A549 (cell line): ENCODE measurements at regions not wholly inside any gene's neighbourhood (a gene's known extent, or its start where the extent isn't known, plus 50 kb on each side); places are given as distances from the start of the nearest gene placed in this dataset.

Experiments
- ATAC-seq, 2 experiments: fragments of 200-7000 bp in 1 of 2; fragments of >200 bp in 1 of 2; cut with Nextera tagmentation in 1 of 2; cut with Tn5 transposase in 1 of 2; 3 replicates each; pipeline versions ENCODE4 v1.8.0 to v1.9.1; 2018 to 2020; ENCODE audit warnings: mild to moderate bottlenecking in 1 of 2, moderate library complexity in 1 of 2
- CTCF ChIA-PET: fragments of 300-600 bp; sonication (Branson Sonifier 250); formaldehyde crosslinking; extraction: SDS; loops from one replicate; lab custom pipeline; 2021; ENCODE audit warnings: antibody characterized with exemption, inconsistent platforms; lab: Yijun Ruan, JAX
- POLR2A ChIA-PET: fragments of 350-600 bp; formaldehyde crosslinking; extraction: SDS; loops from one replicate; lab custom pipeline; 2021; ENCODE audit warnings: antibody characterized with exemption, inconsistent platforms; lab: Yijun Ruan, JAX
- DNase-seq, 2 experiments: peaks; one replicate each; pipeline versions ENCODE4 v3.0.0 to v3.0.0-alpha.2; 2011 to 2016; ENCODE audit warnings: low read depth in 1 of 2, low spot score in 1 of 2
- FAIRE-seq: peaks from 2 replicates; lab custom pipeline; 2011; peaks lifted over from hg19 to GRCh38; lab: Jason Lieb, UNC
- H3K27ac ChIP-seq, 2 experiments: fragments of >200 bp; sonication (Bioruptor Twin); formaldehyde crosslinking; 3 replicates each; pipeline ENCODE4 v1.5.1; 2016 to 2017
- H3K4me1 ChIP-seq: fragments of >200 bp; sonication (Bioruptor Twin); formaldehyde crosslinking; 3 replicates; pipeline ENCODE4 v1.6.1; 2016
- H3K4me2 ChIP-seq: fragments of >200 bp; sonication (Bioruptor Twin); formaldehyde crosslinking; 3 replicates; pipeline ENCODE4 v1.6.1; 2016
- H3K4me3 ChIP-seq: fragments of >200 bp; sonication (Bioruptor Twin); formaldehyde crosslinking; 3 replicates; pipeline ENCODE4 v1.5.1; 2016
- H3K9me3 ChIP-seq: fragments of >200 bp; sonication (Bioruptor Twin); formaldehyde crosslinking; 3 replicates; pipeline ENCODE4 v1.6.1; 2016
- ATOH8 ChIP-seq: fragments of 250-450 bp; sonication (Bioruptor Pico); IDR thresholded peaks from 2 replicates; pipeline ENCODE4 v1.5.0; 2020; ENCODE audit warnings: low read depth, mild to moderate bottlenecking, moderate library complexity
- BCL3 ChIP-seq: fragments of >200 bp; sonication (Bioruptor Twin); formaldehyde crosslinking; IDR thresholded peaks from 3 replicates; pipeline ENCODE4 v1.6.1; 2016
- CBX2 ChIP-seq: fragments of 200-600 bp; sonication (generic); IDR thresholded peaks from 2 replicates; pipeline ENCODE4 v1.6.1; 2016; ENCODE audit warnings: low read depth, mild to moderate bottlenecking, borderline replicate concordance
- CBX8 ChIP-seq: fragments of 200-600 bp; sonication (generic); IDR thresholded peaks from 2 replicates; pipeline ENCODE4 v1.6.1; 2016
- CHD2 ChIP-seq: fragments of 150-350 bp; IDR thresholded peaks from 2 replicates; pipeline ENCODE4 v1.6.1; 2014; ENCODE audit warnings: low read length; ENCODE audit not compliant: partially characterized antibody
- CHD4 ChIP-seq: fragments of 200-600 bp; sonication (generic); IDR thresholded peaks from 2 replicates; pipeline ENCODE4 v1.6.1; 2016; ENCODE audit warnings: antibody characterized with exemption, mild to moderate bottlenecking, borderline replicate concordance
- EHF ChIP-seq: fragments of 250-450 bp; sonication (Bioruptor Pico); IDR thresholded peaks from 2 replicates; pipeline ENCODE4 v1.5.0; 2020; ENCODE audit warnings: mild to moderate bottlenecking
- EHMT2 ChIP-seq: fragments of 200-600 bp; sonication (generic); IDR thresholded peaks from 2 replicates; pipeline ENCODE4 v1.6.1; 2016; ENCODE audit warnings: antibody characterized with exemption, low read depth, mild to moderate bottlenecking, moderate library complexity
- ELK1 ChIP-seq: fragments of 150-350 bp; IDR thresholded peaks from 2 replicates; pipeline ENCODE4 v1.6.1; 2014; ENCODE audit warnings: low read depth, mild to moderate bottlenecking, low read length
- EP300 ChIP-seq, 2 experiments: fragments of >200 bp; sonication (Bioruptor Twin); formaldehyde crosslinking; IDR thresholded peaks; 2 replicates in 1 of 2; 3 replicates in 1 of 2; pipeline ENCODE4 v1.6.1; 2016 to 2017
- FOSB ChIP-seq: fragments of 250-450 bp; sonication (Bioruptor Pico); IDR thresholded peaks from 2 replicates; pipeline ENCODE4 v1.5.0; 2020; ENCODE audit warnings: mild to moderate bottlenecking, moderate library complexity
- GATA3 ChIP-seq: IDR thresholded peaks from 2 replicates; pipeline ENCODE4 v1.6.1; 2012; ENCODE audit warnings: borderline replicate concordance
- HDAC2 ChIP-seq: fragments of 200-600 bp; sonication (generic); IDR thresholded peaks from 2 replicates; pipeline ENCODE4 v1.6.1; 2016
- HEYL ChIP-seq: fragments of 250-450 bp; sonication (Bioruptor Pico); IDR thresholded peaks from 2 replicates; pipeline ENCODE4 v1.8.0; 2021; ENCODE audit warnings: mild to moderate bottlenecking, moderate library complexity
- HOXB5 ChIP-seq: fragments of 250-450 bp; sonication (Bioruptor Pico); IDR thresholded peaks from 2 replicates; pipeline ENCODE4 v1.5.0; 2020; ENCODE audit warnings: mild to moderate bottlenecking, moderate library complexity
- JUNB ChIP-seq: fragments of >200 bp; sonication (Bioruptor Twin); formaldehyde crosslinking; IDR thresholded peaks from 2 replicates; pipeline ENCODE4 v1.6.1; 2016
- MAFK ChIP-seq: fragments of 450-650 bp; IDR thresholded peaks from 2 replicates; pipeline ENCODE4 v1.6.1; 2014; ENCODE audit not compliant: partially characterized antibody
- NFE2L2 ChIP-seq: fragments of 150-350 bp; conservative IDR thresholded peaks from 2 replicates; pipeline ENCODE4 v1.6.1; 2014; ENCODE audit warnings: low read length
- PBX3 ChIP-seq: IDR thresholded peaks from 2 replicates; pipeline ENCODE4 v1.6.1; 2012
- PHF8 ChIP-seq: fragments of 200-600 bp; sonication (generic); IDR thresholded peaks from 2 replicates; pipeline ENCODE4 v1.6.1; 2016; ENCODE audit warnings: low read depth, mild to moderate bottlenecking, antibody characterized with exemption, moderate library complexity, borderline replicate concordance
- POLR2A ChIP-seq: IDR thresholded peaks from 2 replicates; pipeline ENCODE4 v1.6.1; 2012; ENCODE audit warnings: mild to moderate bottlenecking, low read length
- POLR2AphosphoS2 ChIP-seq: conservative IDR thresholded peaks from 2 replicates; pipeline ENCODE4 v1.6.1; 2012; ENCODE audit warnings: low read length, improper control_type of control experiment, inconsistent platforms
- RARB ChIP-seq: fragments of 250-450 bp; sonication (Bioruptor Pico); IDR thresholded peaks from 2 replicates; pipeline ENCODE4 v1.8.0; 2021; ENCODE audit warnings: mild to moderate bottlenecking, moderate library complexity
- RCOR1 ChIP-seq: fragments of 150-350 bp; IDR thresholded peaks from 2 replicates; pipeline ENCODE4 v1.6.1; 2014; ENCODE audit warnings: antibody characterized with exemption, low read length, low read depth
- RFX5 ChIP-seq: fragments of 450-650 bp; IDR thresholded peaks from 2 replicates; pipeline ENCODE4 v1.7.1; 2014; ENCODE audit warnings: antibody characterized with exemption, mild to moderate bottlenecking, moderate library complexity
- SMC3 ChIP-seq: fragments of >200 bp; sonication (Bioruptor Twin); formaldehyde crosslinking; IDR thresholded peaks from 3 replicates; pipeline ENCODE4 v1.6.1; 2018; ENCODE audit warnings: inconsistent platforms
- TP53 ChIP-seq: fragments of 250-450 bp; sonication (Bioruptor Pico); IDR thresholded peaks from 2 replicates; pipeline ENCODE4 v1.5.0; 2021; ENCODE audit warnings: mild to moderate bottlenecking, moderate library complexity
- ZC3H11A ChIP-seq: fragments of 450-650 bp; IDR thresholded peaks from 2 replicates; pipeline ENCODE4 v1.6.1; 2014; ENCODE audit warnings: antibody characterized with exemption, mild to moderate bottlenecking
- ZFP36 ChIP-seq: fragments of 450-650 bp; IDR thresholded peaks from 2 replicates; pipeline ENCODE4 v1.6.1; 2014; ENCODE audit warnings: borderline replicate concordance; ENCODE audit not compliant: partially characterized antibody
- ZSCAN20 ChIP-seq: fragments of 250-450 bp; sonication (Bioruptor Pico); IDR thresholded peaks from 2 replicates; pipeline ENCODE4 v1.8.0; 2022; ENCODE audit warnings: mild to moderate bottlenecking, moderate library complexity
- WGBS: methylation state at CpG from one replicate; pipeline ENCODE4 v1.1.6; 2017; ENCODE audit errors: missing lambda C conversion rate; 5-methylcytosine and 5-hydroxymethylcytosine counted together

GRCh38 chr1:93744299-93744988 is 62.8 kb upstream of the BCAR3 start:
- 66% methylated on average over 7 of the region's 7 CpGs for WGBS
- Histone ChIP-seq H3K4me1 (no peaks in the 10 kb centered on the region), H3K27ac (peak overlapping the region in 1 of 2 experiments; percentile 39; a peak in 1 of 6 replicates), H3K4me2 (no peak overlapping the region), H3K9me3 (peaks cover 18% of the 10 kb centered on the region), H3K4me3 (no peak overlapping the region)
- ChIA-PET POLR2A (no interaction called here), CTCF (interaction anchor here (0.9 to 1.8 kb wide), 2 partner anchors 70 to 75 kb away, joined by 3 to 4 read pairs; no protein-coding TSS in a partner anchor)
- DNase-seq, result no peak
- no peak for FAIRE-seq
- ATAC-seq, result no peak
- TF ChIP-seq EP300 (IDR thresholded peaks at IDR 0.05) (no peak), MAFK (no peak), ZFP36 (no peak), CBX2 (no peak), JUNB (no peak), POLR2AphosphoS2 (no peak), NFE2L2 (no peak), POLR2A (no peak), PBX3 (no peak), TP53 (CRISPR knock-in tag) (no peak), GATA3 (no peak), ZSCAN20 (no peak), CHD4 (no peak), RFX5 (no peak), HDAC2 (no peak), EHF (CRISPR knock-in tag) (no peak), SMC3 (no peak), FOSB (CRISPR knock-in tag) (no peak)

GRCh38 chr1:93743465-93743864 is 61.8 kb upstream of the BCAR3 start:
- ATAC-seq, result no peak
- FAIRE-seq, result no peak
- H3K27ac ChIP-seq, result peak overlapping the region in 1 of 2 experiments; percentile 35; a peak in 1 of 6 replicates
- 94% methylated on average over 1 of the region's 1 CpG for WGBS
- TF ChIP-seq EHMT2, result no peak
- no peak for TF ChIP-seq GATA3
- TF ChIP-seq HOXB5 (CRISPR knock-in tag), result no peak
- no peak for TF ChIP-seq EP300 (IDR thresholded peaks at IDR 0.05)
- no peak for TF ChIP-seq CHD2
- TF ChIP-seq HDAC2, result no peak
- TF ChIP-seq ELK1, result no peak
- TF ChIP-seq BCL3, result no peak
- no peak for TF ChIP-seq ATOH8
- no peak for TF ChIP-seq ZC3H11A
- TF ChIP-seq RCOR1, result no peak
- no peak for TF ChIP-seq RARB (CRISPR knock-in tag)
- no peak for TF ChIP-seq PHF8
- no peak for TF ChIP-seq TP53 (CRISPR knock-in tag)
- no peak for TF ChIP-seq ZSCAN20
- no peak for TF ChIP-seq CBX8
- TF ChIP-seq HEYL, result no peak
- TF ChIP-seq, all 56 proteins: peak for 0
- POLR2A ChIA-PET, result no interaction called here
- Histone ChIP-seq H3K4me2 (no peak overlapping the region), H3K4me1 (peaks cover 7% of the 10 kb centered on the region), H3K4me3 (no peak overlapping the region), H3K9me3 (peaks cover 18% of the 10 kb centered on the region)
- no peak for DNase-seq
- CTCF ChIA-PET, result interaction anchor here (0.9 to 1.8 kb wide), 2 partner anchors 71 to 74 kb away, joined by 3 to 4 read pairs; no protein-coding TSS in a partner anchor
